ENCODE measurements at regions not wholly inside any gene's neighbourhood (a gene's known extent, or its start where the extent isn't known, plus 50 kb on each side); places are given as distances from the start of the nearest gene placed in this dataset.
"Not testable (repeated sequence)": the region's sequence is repeated elsewhere in the genome, so short reads cannot be mapped to it uniquely, and the experiment has no call there.

GRCh38 chr12:46487567-46488131 is 115.1 kb upstream of the SLC38A2 start:
- no peak for DNase-seq

- DNase-seq: no peak
Observed at GRCh38 chr12:46486588-46486987, 114.0 kb upstream of the SLC38A2 start.

DNA sequence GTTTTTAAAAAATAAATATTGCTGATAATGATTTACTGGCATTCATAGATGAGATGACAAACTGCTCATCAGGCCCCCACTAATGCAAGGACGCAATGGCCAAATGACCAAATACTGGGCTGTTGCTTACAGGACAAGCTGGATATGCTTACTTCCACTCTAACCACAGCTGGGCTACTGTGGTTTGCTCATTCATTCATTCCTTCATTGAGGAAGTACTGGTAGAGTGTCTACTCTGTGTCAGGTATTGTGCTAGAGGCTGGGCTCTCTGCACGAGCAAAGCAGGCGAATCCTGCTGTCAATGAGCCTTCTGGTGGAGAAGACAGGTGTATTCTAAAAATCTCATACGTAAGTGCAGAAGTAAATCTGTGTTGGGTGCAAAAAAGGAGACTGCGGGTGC is 113.3 kb upstream of the SLC38A2 start:
- DNase-seq: no peak

GRCh38 chr12:46484396-46485061 is 112.0 kb upstream of the SLC38A2 start:
- no peak for DNase-seq

DNA sequence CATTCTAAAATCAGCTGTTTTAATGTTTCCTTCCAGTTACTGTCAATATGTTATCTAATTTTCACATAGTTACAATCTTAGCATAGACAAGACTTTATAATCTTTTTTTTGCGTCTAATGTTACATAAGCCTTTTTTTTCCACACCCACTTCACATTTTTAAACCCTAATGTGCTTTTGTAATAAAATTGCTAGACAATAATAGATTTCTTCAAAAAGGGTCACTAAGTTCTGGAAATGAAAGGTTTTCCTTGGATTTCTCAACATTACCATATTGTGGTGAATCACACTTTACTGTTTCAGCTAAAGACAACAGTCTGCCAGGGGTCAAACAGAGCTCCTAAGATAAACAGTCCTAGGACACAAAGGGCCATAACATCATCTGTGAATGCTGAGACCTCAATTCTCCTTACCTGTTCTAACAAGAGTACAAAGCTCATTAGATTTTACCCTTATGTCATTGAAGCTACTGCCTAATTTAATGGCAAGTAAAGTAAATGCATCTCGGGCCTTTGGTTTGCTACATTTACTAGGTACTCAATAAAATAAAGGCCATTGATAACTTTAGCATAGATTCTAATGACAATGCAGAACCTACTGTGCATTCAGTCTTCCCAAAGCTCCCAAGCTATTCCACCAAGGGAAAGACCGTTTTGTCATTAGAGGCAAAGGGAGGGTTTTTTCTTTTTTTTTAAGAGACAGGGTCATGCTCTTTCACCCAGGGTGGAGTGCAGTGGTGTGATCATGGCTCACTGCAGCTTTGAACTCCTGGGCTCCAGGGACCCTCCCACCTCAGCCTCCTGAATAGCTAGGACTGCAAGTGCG is 111.2 kb upstream of the SLC38A2 start:
- DNase-seq: no peak

DNA sequence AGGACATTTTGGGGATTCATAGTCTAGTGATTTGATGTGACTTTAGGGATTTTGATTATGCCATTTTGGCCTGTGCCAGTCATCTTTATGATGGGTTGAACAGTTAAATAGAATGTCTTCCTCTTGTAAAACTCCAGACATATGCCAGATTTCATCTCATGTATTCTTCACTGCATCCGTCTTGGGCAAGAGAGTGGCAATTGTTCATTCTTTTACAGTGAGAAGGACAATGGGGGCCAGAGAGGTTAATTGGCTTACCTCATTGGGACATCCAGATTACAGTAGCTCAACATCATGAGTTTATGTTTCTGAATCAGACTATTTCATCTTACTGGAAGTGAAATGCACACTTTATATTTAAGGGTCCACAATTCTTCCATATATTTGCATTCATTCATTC is 108.2 kb upstream of the SLC38A2 start:
- DNase-seq: peak; percentile 18

GRCh38 chr12:46480316-46480715 is 107.7 kb upstream of the SLC38A2 start:
- DNase-seq: no peak

DNA sequence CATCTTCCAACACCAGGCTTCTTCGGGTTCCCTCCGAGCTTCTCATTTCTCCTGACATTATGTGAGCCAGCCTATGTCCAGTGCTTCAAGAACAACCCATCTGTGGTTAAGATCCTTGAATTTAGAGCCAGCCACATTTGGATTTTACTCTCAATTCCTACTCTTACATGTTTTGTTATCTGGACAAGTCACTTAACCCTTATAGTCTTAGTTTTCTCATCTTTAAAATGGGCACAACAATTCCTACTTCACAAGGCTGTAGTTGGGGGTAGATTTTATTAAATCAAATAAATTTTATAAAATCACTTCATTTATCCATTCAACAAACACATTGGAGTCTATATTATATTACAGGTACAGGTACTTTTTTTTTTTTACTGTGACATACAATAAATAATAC is 105.5 kb upstream of the SLC38A2 start:
- DNase-seq: no peak

GRCh38 chr12:46477541-46477940 is 105.0 kb upstream of the SLC38A2 start:
- no peak for DNase-seq

- DNase-seq: no peak
Observed at GRCh38 chr12:46475972-46476645, 103.5 kb upstream of the SLC38A2 start.

GRCh38 chr12:46474385-46474784 is 101.8 kb upstream of the SLC38A2 start:
- not testable (repeated sequence) for DNase-seq

DNA sequence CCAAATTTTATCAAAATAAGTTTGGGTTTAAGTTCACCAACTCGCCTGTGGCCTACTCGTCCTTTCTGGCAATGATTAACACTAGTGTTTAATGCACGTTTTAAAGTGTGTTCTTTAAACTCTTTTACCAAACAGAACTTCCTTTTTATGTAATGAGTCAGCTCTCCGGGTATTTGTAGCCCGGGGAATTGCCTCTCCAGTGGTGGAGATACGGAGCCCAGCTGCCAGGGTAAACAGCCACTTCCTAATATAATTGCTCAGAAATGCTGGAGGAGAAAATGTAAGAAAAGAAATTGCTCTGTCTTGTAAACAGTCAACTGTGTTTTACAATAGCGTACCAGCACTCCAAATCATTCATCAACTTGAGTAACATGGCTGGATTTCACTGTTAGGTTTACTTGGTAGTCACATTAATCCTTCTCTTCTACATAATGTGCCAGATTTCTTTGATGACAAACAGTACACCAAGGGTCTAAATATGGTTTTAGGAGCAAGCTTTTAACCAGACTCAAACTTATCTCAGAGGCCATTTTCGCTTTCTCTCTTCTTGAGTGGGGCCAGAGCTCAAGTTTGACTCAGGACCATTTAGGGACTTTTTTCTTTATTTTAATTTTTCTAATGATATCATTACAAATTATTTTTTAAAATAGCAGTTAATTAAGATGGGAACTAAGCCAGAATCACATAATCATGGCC is 101.2 kb upstream of the SLC38A2 start:
- DNase-seq: peak; percentile 15

DNA sequence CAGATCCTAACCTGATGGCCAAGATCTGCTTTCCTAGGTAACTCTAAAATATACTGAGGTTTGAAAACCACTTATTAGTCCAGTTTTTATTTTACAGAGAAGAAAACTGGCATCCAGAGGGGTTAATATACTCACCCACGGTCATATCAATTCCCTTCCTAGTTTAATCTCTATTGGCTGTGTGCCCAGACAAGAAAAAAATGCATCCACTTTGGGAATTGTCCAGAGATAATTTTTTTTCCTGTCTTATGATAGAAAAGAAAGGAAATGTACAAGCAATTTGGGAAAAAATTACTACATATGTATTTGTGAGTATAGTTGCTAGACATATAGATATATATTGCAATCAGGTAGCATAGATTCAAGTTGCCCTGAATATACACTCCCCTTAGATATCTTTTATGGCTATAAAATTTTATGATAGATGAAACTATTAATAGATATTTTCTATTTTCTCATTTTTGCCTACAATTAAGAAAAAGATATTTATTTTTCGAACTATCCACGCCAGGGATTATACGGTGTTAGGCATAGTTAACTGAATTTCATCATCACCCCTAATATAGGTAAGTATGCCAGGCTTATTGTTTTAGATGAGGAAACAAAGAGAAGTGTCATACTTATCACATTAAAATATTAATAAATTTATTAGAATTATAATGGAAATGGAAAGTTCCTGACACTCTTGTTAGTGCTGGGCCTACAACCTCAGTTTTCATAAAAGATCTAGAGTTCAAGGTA is 100.5 kb upstream of the SLC38A2 start:
- peak; percentile 73 for DNase-seq

DNA sequence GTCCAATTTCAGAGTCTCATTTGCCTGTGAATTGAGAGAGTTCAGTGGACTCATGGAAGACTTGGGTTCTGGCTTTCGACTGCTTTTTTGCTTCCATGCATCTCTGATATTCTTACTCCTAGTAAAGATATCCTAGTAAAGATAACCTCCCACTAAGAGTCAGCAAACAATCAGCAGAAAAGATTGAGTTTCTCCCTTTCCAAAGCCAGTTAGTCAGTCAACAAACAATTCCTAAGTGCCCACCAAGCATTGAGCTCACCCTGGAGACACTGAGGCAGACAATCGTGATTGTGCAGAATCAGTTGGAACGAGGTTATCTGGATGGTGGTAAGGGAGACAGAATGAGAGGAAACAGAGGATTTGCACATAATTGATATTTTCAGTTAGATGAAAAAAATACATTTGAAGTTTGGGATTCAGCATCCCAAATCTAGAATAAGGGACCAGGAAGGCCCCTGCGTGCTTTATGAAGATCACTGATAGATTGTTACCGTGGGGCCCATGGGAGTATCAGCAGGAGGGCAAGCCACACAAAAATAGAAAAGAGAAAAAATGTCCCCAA is 99.7 kb upstream of the SLC38A2 start:
- no peak for DNase-seq

- no peak for DNase-seq
Observed at GRCh38 chr12:46471404-46471803, 98.8 kb upstream of the SLC38A2 start.

- DNase-seq: no peak
Observed at GRCh38 chr12:46470975-46471374, 98.4 kb upstream of the SLC38A2 start.

GRCh38 chr12:46470036-46470627 is 97.6 kb upstream of the SLC38A2 start:
- no peak for DNase-seq

DNA sequence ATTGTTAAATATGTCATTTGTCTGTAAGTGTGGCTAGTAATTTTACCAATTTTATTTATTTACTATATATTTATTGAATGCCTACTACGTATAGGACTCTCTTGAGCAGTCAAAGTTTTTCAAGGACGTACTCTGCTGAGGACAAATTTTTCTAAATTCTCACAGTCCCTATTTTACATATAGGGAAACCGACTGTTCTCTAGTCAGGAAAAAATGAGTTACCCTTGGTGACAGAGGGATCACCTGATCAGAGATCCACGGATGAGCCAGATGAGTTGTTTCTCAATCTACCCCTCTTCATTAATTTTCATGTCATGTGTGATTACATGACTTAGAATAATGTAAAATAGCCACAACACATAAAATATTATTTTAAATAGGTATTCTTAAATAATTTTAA is 96.2 kb upstream of the SLC38A2 start:
- DNase-seq: no peak

- no peak for DNase-seq
Observed at GRCh38 chr12:46468160-46468559, 95.6 kb upstream of the SLC38A2 start.

DNA sequence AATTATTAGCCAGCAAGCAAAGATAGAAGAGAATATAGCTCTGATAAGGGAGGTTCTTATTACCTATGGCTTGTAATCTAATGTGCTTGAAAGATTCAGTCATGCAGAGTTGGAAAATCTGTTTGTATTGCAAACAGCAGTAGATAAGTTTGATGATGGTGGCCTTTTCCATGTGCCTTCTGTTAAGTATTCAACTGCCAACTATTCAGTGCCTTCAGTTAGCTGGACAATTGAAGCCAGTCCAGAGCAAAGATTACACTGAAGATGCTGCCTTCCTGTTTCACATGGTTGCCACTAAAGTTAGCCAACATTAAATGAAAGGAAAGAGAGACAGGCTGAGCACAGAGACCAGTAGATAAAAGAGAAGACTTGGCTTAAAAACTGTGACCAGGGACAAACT is 92.7 kb upstream of the SLC38A2 start:
- no peak for DNase-seq

DNA sequence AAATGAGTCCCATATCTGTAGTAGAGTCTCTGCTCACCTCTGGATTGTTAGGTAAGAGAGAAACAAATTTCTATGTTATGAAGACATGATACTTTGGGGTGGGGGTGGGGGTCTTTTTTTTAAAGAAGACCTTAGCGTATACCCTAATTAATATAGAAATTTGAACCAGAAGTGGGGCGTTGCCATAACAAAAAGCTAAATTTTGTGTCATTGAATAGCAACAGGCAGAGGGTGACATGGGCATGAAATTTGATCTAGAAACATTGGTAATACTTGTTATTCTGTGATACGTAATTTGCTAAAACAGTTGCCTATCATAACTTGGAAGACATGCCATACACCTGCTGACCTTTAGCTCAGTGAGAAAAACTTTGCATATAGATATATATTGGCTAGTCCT is 92.3 kb upstream of the SLC38A2 start:
- DNase-seq: no peak

All from NCI-H82 (cell line).